ENCODE measurements at regions not wholly inside any gene's neighbourhood (a gene's known extent, or its start where the extent isn't known, plus 50 kb on each side); places are given as distances from the start of the nearest gene placed in this dataset.
A peak's percentile ranks its signal among the peaks of the same experiment; 100 is the strongest.

DNA sequence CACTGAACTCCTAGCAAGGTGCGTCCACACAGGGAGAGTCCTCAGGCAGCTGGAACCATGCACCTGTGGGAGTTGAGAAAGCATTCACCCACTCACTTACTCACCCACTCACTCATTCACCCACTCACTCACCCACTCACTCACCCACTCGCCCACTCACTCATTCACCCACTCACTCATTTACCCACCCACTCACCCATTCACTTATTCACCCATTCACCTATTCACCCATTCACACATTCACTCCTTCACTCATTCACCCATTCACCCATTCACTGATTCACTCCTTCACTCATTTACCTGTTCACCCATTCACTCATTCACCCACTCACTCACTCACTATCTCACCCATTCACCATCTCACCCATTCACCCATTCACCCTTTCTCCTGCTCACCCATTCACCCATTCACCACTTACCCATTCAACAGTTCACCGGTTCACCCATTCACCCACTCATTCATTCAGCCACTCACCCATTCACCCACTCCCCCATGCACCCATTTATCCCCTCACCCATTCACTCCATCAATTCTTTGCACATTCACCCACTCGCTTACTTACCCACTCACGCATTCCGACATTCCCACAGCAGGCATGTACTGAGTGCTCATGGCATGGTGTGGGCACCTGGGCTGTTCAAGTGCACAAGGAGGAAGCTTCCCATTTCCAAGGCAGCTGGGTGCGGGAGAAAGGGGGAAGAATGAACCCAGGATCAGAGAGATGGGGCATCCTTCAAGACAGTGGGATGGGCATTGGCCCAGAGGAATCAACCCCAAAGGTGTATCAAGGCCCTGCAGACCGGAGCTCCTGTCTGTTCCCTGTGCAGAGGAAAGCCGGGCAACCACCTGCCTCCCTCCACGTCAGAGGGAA is 135.2 kb upstream of the C14orf180 start:
- DNase-seq = no peak

DNA sequence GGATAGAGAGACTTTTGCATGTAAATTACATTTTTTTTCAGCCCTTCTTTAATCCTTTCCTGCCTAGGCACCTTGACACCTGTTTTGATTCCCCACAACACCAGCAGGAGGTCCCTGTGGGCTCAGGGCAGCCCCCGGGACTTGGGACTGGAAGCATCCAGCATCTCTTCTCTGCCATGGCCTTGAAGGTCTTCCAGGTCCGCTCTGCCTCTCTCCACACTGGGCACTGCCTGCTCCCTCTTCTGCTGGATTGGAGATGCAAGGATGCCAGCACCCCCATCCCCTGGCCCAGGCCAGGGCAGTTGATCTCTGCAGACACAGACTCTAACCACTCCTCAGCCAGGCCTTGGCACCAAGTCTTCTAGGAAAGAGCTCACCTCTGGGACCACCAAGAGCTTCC is 134.5 kb upstream of the C14orf180 start:
- DNase-seq = no peak

DNA sequence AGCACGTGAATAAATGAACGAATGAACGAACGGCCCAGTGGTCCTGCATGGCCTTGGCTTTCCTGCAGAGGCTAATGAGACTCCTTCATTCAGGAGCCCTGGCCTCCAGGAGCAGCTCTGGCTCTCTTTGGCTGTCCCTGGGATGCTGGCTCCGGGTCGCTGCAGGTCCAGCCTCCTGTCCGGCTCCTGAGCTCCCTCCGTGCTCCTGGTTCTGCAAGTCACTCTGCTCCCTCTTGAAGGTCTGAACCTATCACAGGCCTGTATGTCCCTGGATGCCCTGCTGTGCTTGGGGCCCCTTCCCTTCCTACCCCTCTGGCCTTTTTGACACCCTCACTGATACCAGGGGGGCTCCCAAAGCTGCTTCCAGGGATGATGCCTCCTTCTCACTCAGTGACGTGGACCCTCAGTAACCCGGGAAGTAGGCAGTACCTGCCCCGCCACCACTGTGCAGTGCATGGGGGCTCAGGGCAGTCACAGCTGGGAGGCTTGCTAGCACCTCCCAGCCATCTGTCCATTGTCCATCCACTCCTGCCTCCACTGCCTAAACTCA is 133.7 kb upstream of the C14orf180 start:
- no peak for DNase-seq

DNA sequence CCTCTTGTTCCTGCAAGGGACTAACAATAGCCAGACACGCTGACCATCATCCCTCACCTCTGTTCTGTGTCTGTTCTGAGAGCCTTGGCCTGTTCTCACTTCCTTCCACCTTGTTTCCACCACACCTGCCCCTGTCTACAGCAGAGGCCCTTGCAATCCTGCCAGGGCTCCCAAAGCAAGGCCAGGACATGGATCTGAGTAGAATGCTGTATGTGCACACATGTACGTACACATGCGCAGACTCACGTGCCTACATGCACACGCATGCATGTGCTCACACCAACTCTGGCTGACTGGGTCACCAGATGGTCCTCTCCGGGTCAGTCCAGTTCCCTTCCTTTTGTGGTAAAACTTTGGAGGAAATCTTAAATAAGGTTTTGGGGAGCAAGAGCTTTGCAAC is 133.0 kb upstream of the C14orf180 start:
- DNase-seq = no peak

DNA sequence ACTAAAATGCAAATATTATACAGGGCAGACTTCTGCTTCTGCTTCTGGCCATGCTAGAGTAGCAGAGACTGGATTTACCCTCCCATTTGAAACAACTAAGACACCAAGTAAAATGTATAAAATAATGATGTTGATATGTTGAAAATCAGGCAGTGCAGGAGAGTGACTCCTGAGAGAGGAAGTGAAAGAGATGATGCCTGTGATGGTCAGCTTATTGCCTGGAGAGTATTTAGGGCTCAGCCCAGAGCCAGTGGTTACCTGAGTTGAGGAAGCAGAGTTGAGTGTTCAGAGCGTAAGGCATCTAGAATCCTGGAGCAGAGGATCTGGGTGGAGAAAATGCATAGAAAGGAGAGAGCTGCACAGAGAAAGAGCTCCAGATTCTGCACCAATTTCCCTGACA is 131.8 kb upstream of the C14orf180 start:
- peak; percentile 39 for DNase-seq

DNA sequence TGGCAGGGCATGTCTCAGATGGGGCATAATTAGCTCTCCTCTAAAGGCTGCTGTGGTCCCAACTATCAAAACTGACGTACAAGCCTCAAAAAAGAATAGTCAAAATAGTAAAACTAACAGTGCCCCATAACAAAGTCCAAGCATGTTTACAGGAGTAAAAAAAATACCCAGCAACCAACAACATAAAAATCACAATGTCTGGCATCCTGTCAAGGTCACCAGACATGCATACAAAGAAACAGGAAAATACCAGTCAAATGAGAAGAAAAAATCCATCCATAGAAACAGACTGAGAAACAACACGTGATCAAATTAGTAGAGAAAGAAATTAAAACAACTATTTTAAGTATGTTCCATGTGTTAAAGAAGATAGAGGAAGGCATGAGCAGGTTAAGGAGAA is 131.2 kb upstream of the C14orf180 start:
- no peak for DNase-seq

DNA sequence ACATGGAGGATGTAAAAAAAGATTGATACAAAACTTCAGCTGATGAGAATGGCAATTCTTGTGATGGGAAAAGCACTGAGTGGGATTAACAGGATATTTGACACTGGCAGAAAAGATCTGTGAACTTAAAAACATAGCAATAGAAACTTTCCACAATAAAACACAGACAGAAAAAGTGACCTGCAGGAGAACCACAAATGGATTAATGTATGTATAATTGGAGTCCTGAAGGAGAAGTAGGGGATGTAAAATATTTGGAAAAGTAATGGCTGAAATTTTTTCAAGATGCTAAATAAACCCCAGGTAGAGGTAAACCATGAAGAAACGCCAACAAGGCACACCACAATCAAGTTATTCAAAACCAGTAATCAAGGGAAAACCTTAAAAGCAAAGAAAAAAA is 130.8 kb upstream of the C14orf180 start:
- DNase-seq = no peak

DNA sequence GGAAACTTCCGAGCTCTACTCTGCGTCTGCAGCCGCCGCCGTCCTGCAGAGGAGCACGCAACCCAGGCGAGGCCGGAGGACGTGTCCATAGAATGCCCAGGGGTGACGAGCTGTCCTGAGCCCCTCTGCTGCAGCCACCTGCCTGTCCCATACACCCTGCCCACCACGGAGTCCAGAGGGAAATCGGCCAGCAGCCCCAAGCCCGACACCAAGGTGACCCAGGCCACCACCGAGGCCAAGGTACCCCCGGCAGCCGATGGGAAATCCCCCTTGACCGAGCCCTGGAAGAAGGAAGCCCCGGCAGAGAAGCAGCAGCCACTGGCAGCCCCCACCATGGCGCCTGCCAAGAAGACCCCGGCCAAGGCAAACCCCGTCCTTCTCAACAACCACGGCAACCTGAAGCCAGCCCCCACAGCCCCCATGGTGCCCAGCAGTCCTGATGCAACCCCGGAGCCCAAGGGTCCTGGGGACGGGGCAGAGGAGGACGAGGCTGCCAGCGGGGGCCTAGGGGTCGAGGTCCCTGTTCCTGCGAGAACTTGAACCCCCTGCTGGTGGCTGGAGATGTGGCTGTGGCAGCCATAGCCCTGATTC is 128.7 kb upstream of the C14orf180 start:
- DNase-seq = no peak

DNA sequence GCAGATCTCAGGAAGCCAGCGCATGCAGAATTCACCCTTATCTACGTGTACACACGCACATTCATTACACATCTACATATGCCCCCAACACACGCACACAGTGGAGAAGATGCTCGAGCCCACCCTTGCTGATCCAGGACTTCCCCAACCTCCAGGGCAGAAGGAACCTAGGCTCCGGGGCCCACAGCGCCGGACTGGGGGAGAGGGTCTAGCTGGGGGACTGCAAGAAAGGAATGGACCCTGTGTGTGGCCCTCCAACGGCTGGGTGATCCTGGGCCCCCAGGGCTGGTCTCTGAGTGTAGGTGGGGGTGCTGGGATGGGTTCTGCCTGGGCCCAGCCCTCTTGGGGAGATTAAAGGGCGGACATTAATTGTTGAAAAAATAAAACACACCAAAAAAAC is 128.1 kb upstream of the C14orf180 start:
- no peak for DNase-seq

DNA sequence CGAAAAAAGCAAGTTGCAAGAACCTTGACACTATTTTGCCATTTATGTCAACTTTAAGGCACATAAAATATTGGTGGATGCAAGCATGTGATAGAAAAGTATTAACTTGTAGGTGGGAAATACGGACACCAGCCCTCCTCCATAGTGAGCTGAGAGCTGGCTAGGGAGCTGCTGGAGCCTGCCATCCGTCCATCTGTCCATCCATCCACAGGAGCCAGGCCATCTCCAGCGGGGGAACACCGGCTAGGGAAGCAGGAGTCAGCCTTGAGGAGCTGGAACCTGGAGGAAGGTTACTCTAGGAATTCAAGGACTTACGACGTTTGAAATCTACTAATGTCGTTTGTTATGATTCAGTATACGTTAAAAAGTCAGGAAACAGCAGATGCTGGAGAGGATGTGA is 120.7 kb upstream of the C14orf180 start:
- no peak for DNase-seq

DNA sequence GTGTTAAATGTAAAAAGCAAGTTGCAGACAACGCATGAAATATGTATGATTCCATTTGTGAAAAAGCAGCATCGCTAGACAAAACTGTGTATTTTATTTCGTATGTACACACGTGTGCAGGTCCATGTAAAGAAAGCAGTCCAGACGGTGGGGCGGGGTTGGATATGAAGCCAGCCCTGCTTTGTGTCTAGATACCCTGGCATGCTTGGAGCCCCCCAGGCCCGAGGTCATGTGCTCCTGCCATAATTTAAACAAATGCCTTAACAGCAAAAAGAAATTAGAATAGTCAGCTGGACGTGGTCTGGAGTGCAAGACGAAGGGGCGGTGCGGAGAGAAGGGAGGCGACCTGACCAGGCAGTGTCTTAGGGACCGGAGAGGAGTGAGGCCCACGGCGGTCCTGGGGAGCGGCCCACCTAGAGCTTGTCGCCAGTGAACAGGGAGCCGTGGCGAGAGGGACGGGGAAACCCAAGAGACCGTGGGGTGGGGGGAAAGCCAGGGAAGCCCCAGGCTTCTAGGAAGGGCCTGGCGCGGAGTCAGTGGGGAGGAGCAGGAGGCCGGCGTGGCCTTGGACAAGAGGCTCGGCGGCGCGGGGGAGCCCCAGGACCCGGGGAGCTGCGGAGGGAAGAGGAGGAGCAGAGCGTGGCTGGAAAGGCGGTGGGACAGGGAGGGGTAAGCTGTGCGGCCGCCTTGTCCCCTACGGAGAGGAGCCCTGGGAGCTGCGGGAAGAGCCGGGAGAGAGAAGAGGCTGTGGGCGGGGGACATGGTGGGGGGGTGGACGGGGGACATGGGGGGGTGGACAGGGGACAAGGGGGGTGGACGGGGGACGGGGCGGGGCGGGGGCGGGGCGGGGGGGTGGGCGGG is 118.5 kb upstream of the C14orf180 start:
- DNase-seq = no peak

DNA sequence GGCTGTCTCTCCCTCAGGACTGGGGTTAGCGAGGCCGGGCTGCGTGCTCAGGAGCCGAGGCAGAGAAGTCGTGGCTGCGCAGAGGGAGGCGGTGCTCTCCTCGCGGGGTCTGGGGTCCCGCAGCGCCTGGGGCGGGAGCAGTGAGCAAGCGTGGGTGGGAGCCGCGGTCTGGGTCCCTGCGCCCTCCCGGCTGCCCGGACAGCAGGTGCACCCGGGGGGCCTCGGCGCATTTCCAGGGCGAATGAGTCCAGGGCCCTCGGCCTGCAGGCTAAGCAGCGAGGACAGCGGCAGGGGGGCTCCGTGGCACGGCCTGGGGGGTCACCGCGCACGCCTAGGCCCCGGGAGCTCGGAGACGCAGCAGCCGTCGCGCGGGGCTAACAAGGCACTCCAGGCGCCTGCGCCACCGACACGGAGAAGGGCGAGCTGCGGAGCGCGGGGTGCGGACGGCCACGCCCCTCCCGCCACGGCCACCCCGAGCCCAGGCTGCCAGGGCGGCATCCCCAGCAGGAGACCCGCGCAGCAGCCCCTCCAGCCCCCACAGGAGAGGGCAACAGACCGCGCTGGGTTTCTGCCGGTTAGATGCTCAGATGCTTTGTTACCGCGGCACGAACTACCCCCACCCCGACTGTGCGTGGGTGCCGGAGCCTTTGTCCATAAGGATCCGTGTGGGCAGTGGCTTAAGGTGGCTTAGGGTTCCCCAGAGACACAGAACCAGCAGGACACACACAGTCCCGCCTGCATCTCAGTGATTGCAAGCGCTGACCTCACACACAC is 117.7 kb upstream of the C14orf180 start:
- no peak for DNase-seq

DNA sequence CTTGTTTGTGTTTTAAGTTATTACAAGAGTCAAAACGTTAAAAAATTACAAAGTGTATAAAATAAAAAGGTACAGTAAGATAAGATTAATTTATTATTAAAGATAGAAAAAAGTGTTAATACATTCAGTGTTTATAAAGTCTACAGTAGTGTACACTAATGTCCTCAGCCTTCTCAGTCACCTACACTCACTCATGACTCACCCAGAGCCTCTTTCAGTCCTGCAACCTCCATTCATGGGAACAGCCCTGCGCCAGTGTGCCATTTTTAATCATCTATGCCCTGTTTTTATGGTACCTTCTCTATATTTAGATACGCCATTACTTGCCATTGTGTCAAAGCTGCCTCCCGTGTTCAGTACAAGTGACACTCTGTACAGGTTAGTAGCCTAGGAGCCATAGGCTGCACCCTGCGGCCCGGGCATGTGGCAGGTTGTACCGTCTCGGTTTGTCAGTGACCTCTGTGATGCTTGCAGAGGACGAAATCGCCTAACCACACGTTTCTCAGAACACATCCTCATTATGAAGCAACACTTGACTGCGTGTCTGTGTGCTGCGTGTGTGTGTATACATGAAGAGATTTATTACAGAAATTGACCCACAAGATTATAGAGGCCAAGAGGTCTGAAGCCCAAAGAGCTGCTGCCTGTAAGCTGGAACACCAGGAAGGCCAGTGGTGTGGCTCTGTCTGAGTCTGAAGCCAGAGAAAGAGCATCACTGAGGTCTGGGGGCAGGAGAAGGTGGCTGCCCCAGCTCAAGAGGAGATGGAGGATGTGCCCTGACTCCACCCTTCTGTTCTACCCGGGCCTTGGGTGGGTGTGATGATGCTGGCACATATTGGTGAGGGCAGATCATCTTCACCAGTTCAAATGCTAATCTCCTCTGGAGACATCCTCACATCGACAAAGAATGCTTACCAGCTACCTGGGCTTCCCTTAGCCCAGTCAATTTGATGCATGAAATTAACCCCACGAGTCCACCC is 116.6 kb upstream of the C14orf180 start:
- no peak for DNase-seq

DNA sequence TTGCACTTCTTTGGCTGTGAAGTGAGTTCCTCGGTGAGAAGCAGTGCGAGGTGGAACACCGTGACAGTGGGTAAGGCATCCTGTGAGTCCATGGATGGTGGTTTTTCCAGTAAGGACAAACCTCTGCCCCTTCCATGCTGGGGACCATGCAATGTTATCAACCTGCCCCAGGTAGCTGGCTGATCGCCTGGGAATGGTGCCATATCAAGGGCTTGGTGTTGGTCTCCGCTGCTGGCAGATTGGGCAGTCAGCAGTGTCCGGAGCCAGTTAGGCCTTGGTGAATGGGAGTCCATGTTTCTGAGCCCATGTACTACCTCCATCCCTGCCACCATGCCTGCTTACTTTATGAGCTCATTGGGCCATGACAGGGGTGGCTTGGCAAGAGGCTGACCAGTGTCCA is 114.7 kb upstream of the C14orf180 start:
- DNase-seq = no peak

DNA sequence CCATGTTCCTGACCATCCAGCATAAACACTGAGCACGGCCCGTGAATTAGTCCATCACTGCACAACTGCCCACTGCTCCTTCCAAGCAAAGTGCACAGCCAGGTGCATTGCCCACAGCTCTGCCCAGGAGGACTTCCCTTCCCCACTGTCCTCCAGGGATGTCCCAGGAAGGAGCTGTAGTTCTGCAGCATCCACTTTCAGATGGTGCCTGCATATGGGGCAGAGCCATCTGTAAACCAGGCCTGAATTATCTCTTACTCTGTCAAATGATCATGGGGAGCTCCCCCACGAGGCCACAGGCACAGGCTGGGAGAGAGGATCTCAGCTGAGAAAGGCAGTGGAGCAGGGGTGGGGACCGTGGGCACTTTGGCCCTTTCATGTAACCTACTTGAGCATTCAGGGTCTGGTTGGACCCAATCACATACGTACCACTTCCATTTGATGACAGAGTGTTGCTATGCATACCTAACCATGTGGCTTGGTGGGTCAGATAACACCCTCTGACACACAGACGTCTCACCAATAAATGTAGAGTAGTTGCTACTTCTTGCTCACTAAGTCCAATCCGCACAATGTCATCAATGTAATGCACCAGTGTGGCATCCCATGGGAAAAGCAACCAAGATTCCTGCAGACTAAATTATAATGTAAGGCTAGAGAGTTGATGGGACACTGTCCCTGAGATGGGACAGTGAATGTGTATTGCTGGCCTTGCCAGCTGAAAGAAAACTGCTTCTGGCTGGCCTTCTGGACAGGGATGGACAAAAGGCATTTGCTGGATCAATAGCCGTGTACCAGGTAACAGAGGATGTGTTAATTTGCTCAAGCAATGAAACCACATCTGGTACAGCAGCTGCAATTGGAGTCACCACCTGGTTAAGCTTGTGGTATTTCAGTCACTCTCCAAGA is 113.8 kb upstream of the C14orf180 start:
- no peak for DNase-seq

DNA sequence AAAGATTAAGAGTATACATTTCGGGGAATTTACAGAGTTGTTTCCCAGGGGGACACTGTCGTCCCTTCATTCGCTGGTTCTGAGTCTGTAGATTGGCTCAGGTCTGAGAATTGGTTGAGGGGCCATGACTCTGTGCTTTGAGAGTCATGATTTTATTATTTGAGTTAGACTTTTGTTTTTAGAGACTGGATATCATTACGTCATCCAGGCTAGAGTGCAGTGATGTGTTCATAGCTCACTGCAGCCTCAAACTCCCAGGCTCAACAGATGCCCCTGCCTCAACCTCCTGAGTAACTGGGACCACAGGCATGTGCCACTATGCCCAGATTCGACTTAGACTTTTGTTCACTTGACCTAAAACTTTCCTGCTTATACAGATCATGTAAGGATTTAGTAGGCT is 112.3 kb upstream of the C14orf180 start:
- no peak for DNase-seq

DNA sequence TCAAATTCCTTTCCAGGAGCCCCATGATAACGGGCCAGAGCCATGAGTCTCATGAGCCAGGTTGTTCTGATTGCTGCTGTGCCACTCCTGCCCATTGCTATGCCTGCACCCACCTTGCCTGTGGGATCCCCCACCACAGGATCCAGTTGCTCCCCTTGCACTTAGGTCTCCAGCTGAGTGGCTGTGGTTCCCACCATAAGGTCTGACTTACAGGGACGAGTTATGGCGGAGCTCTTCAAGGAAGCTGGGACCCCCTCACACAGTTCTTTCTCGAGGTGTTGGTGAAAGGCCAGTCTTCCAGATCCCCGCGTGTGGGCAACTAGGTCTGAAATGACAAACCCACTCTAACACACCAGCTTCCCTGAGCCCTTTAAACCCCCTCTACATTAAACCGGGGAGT is 111.9 kb upstream of the C14orf180 start:
- DNase-seq = no peak

DNA sequence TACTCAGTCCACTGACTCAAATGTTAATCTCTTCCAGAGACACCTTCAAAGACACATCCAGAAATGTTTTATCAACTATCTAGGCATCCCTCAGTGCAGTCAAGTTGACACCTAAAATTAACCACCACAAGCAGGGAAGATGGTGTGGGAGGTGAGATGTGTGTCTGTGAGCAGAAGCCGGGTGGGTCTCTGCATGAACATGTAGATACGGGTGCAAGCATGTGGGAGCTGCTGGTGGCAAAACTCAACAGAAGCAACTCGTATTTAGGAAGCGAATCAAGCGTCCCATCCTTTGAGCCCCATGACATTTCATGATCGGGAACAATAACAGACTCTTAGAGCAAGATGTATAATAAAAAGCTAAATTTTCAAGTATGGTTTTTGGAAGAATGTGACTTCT is 110.0 kb upstream of the C14orf180 start:
- DNase-seq = no peak

DNA sequence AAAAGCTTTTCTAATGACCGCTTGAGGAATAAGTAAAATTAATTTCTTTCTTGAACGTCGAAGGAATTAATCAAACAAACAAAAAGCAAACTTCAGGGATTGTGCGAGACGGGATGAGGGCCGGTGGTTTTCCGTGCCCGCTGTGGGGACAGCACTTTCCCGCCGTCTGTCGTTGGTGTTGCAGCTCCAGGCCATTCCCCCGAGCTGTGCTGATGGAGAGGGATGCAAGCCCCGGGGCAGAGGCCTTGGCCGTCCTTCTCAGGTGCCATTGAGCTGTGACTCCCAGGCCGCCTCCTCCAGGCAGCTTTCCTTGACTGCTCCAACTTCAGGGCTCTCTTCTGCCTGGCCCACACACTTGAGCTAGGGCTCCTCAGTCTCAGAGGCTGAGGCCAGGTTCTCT is 109.0 kb upstream of the C14orf180 start:
- no peak for DNase-seq

DNA sequence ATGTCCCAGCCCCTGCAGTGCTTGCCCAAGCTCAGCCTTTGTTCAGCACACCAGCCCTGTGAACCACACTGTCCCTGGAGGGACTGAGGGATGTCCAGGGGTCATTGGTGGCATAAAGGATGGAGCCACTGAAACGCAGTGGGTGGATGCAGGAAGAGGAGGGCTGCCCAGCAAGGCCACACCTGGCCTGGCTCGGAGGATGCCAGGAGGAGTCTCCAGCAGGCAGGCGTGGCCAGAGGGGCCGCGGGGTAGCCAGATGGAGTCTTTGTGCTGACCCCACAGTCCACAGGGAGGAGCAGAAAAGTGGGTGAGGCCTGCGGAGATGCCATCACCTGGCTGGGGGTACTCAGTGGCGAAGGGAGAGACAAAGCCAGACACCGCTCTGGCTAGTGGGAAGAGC is 108.5 kb upstream of the C14orf180 start:
- DNase-seq = no peak
